ENCODE measurements at regions not wholly inside any gene's neighbourhood (a gene's known extent, or its start where the extent isn't known, plus 50 kb on each side); places are given as distances from the start of the nearest gene placed in this dataset.

DNA sequence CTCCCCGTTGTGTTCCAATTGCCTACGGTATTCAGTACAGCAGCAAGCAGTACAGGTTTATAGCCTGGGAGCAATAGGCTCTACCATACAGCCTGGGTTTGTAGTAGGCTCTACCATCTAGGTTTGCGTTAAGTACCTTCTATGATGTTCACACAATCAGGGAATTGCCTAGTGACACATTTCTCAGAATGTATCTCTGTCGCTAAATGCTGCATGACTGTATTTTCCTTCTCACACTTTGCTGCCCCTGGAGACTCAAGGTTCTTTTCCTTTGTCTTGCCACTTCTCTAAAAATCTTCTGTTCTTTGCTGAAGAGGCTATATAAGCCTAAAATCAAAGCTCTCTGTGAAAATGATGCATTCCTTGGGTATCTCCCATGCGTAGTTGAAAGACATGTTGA is 241.9 kb downstream of the CD83 start:
- WGBS (ENCODE audit: low lambda C conversion rate), result 53% methylated on average over 5 of the region's 5 CpGs
- Histone ChIP-seq H3K79me2 (ENCODE audit: insufficient read depth) (no peaks in the 10 kb centered on the region), H3K27ac (ENCODE audit: low read depth in 2 of 2, low read length in 1 of 2) (no peak overlapping the region), H3K4me2 (no peak overlapping the region), H3K9ac (no peak overlapping the region), H3K9me3 (no peaks in the 10 kb centered on the region), H2AFZ (ENCODE audit: low read depth) (no peak overlapping the region), H3K4me1 (ENCODE audit: control insufficient read depth in 1 of 2, insufficient read depth in 2 of 2, low read depth in 1 of 2, low read length in 1 of 2) (no peaks in the 10 kb centered on the region), H4K20me1 (ENCODE audit: insufficient read depth) (no peaks in the 10 kb centered on the region), H3K4me3 (ENCODE audit: low read depth in 2 of 2, low read length in 1 of 2) (no peak overlapping the region), H3K36me3 (replicated peaks in 1 of 2; ENCODE audit: control insufficient read depth in 1 of 2, insufficient read depth in 2 of 2, low read length in 1 of 2) (no peaks in the 10 kb centered on the region), H3K9me2 (no peaks in the 10 kb centered on the region), H3K27me3 (ENCODE audit: insufficient read depth) (no peaks in the 10 kb centered on the region), H3F3A (replicated peaks; ENCODE audit: insufficient read depth) (no peaks in the 10 kb centered on the region)
- CTCF ChIA-PET, result no interaction called here
- no peak for TF ChIP-seq JUND (IDR thresholded peaks at IDR 0.05)
- TF ChIP-seq NRF1 (IDR thresholded peaks at IDR 0.05; ENCODE audit: low read depth, low read length), result no peak
- POLR2A ChIA-PET, result no interaction called here
- DNase-seq, result no peak

GRCh38 chr6:14360565-14360964 is 243.0 kb downstream of the CD83 start:
- Histone ChIP-seq H3K9ac (no peak overlapping the region), H2AFZ (ENCODE audit: low read depth) (no peak overlapping the region)
- CTCF ChIA-PET, result no interaction called here

DNA sequence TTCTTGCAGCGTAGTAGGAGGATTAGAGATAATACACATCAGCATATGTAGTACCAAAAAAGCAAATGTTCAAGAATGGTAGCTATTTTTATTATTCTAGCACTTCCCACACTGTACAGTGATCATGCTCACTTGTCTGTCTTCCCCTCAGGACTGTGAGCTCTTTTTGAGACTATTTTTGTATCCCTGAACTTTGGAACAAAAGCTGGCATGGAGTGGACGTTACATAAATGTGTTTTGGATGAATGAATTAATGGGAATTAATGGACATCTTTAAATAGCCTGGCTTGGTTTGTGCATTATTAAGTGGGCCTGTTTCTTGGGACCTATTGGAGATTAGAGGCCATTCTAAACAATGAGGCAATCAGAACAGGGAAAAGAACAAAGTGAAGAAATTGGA is 243.7 kb downstream of the CD83 start:
- Histone ChIP-seq H3K79me2 (ENCODE audit: insufficient read depth) (no peaks in the 10 kb centered on the region), H4K20me1 (ENCODE audit: insufficient read depth) (no peaks in the 10 kb centered on the region), H3F3A (replicated peaks; ENCODE audit: insufficient read depth) (no peaks in the 10 kb centered on the region), H3K4me2 (no peak overlapping the region), H2AFZ (ENCODE audit: low read depth) (no peak overlapping the region), H3K9me2 (no peaks in the 10 kb centered on the region), H3K4me3 (ENCODE audit: low read depth in 2 of 2, low read length in 1 of 2) (no peak overlapping the region), H3K4me1 (ENCODE audit: control insufficient read depth in 1 of 2, insufficient read depth in 2 of 2, low read depth in 1 of 2, low read length in 1 of 2) (no peaks in the 10 kb centered on the region), H3K36me3 (replicated peaks in 1 of 2; ENCODE audit: control insufficient read depth in 1 of 2, insufficient read depth in 2 of 2, low read length in 1 of 2) (no peaks in the 10 kb centered on the region), H3K27me3 (ENCODE audit: insufficient read depth) (no peaks in the 10 kb centered on the region), H3K9me3 (no peaks in the 10 kb centered on the region), H3K9ac (no peak overlapping the region), H3K27ac (ENCODE audit: low read depth in 2 of 2, low read length in 1 of 2) (no peak overlapping the region)
- WGBS (ENCODE audit: low lambda C conversion rate), result 12% methylated on average over 2 of the region's 2 CpGs
- POLR2A ChIA-PET, result no interaction called here
- DNase-seq, result no peak
- CTCF ChIA-PET, result no interaction called here
- no peak for TF ChIP-seq USF1 (IDR thresholded peaks at IDR 0.05; ENCODE audit: borderline replicate concordance, low read depth)
- TF ChIP-seq, protein P1, sequence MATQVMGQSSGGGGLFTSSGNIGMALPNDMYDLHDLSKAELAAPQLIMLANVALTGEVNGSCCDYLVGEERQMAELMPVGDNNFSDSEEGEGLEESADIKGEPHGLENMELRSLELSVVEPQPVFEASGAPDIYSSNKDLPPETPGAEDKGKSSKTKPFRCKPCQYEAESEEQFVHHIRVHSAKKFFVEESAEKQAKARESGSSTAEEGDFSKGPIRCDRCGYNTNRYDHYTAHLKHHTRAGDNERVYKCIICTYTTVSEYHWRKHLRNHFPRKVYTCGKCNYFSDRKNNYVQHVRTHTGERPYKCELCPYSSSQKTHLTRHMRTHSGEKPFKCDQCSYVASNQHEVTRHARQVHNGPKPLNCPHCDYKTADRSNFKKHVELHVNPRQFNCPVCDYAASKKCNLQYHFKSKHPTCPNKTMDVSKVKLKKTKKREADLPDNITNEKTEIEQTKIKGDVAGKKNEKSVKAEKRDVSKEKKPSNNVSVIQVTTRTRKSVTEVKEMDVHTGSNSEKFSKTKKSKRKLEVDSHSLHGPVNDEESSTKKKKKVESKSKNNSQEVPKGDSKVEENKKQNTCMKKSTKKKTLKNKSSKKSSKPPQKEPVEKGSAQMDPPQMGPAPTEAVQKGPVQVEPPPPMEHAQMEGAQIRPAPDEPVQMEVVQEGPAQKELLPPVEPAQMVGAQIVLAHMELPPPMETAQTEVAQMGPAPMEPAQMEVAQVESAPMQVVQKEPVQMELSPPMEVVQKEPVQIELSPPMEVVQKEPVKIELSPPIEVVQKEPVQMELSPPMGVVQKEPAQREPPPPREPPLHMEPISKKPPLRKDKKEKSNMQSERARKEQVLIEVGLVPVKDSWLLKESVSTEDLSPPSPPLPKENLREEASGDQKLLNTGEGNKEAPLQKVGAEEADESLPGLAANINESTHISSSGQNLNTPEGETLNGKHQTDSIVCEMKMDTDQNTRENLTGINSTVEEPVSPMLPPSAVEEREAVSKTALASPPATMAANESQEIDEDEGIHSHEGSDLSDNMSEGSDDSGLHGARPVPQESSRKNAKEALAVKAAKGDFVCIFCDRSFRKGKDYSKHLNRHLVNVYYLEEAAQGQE (IDR thresholded peaks at IDR 0.05; ENCODE audit: low read depth, low read length), result no peak
- no peak for TF ChIP-seq YY1 (IDR thresholded peaks at IDR 0.05; ENCODE audit: low read depth)
- no peak for TF ChIP-seq TCF12 (IDR thresholded peaks at IDR 0.05)
- no peak for TF ChIP-seq MEF2A (IDR thresholded peaks at IDR 0.05; ENCODE audit: borderline replicate concordance, low read depth)
- TF ChIP-seq USF2 (IDR thresholded peaks at IDR 0.05; ENCODE audit: borderline replicate concordance, low read depth, low read length), result no peak
- TF ChIP-seq, protein P2, sequence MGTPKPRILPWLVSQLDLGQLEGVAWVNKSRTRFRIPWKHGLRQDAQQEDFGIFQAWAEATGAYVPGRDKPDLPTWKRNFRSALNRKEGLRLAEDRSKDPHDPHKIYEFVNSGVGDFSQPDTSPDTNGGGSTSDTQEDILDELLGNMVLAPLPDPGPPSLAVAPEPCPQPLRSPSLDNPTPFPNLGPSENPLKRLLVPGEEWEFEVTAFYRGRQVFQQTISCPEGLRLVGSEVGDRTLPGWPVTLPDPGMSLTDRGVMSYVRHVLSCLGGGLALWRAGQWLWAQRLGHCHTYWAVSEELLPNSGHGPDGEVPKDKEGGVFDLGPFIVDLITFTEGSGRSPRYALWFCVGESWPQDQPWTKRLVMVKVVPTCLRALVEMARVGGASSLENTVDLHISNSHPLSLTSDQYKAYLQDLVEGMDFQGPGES (IDR thresholded peaks at IDR 0.05; ENCODE audit: low read depth, low read length), result no peak
- TF ChIP-seq RXRA (IDR thresholded peaks at IDR 0.05; ENCODE audit: borderline replicate concordance, low read depth), result no peak
- TF ChIP-seq CHD2 (IDR thresholded peaks at IDR 0.05; ENCODE audit: low read length, partially characterized antibody), result no peak
- no peak for TF ChIP-seq FOXJ3 (CRISPR knock-in tag; IDR thresholded peaks at IDR 0.05)
- no peak for TF ChIP-seq RAD21 (IDR thresholded peaks at IDR 0.05; ENCODE audit: low read length)

More at GRCh38 chr6:14360565-14360964, 243.0 kb downstream of the CD83 start:
- POLR2A ChIA-PET, result no interaction called here
- no peaks in the 10 kb centered on the region for H3K36me3 ChIP-seq (replicated peaks in 1 of 2; ENCODE audit: control insufficient read depth in 1 of 2, insufficient read depth in 2 of 2, low read length in 1 of 2)
- TF ChIP-seq SIN3A (IDR thresholded peaks at IDR 0.05; ENCODE audit: borderline replicate concordance, low read depth, low read length), result no peak
- no peak for TF ChIP-seq NRF1 (IDR thresholded peaks at IDR 0.05; ENCODE audit: low read depth, low read length)
- TF ChIP-seq, protein P2 (IDR thresholded peaks at IDR 0.05; ENCODE audit: low read depth, low read length), result no peak
- TF ChIP-seq MXI1 (IDR thresholded peaks at IDR 0.05; ENCODE audit: low read depth, low read length), result no peak
- TF ChIP-seq YY1 (IDR thresholded peaks at IDR 0.05; ENCODE audit: low read depth), result no peak
- no peak for TF ChIP-seq ELF1 (IDR thresholded peaks at IDR 0.05)
- TF ChIP-seq RXRA (IDR thresholded peaks at IDR 0.05; ENCODE audit: borderline replicate concordance, low read depth), result no peak
- no peak overlapping the region for H3K4me3 ChIP-seq (ENCODE audit: low read depth in 2 of 2, low read length in 1 of 2)
- H3F3A ChIP-seq (replicated peaks; ENCODE audit: insufficient read depth), result no peaks in the 10 kb centered on the region
- H3K9me2 ChIP-seq, result no peaks in the 10 kb centered on the region
- H3K9me3 ChIP-seq, result no peaks in the 10 kb centered on the region
- no peaks in the 10 kb centered on the region for H3K79me2 ChIP-seq (ENCODE audit: insufficient read depth)
- no peak for DNase-seq
- H3K4me1 ChIP-seq (ENCODE audit: control insufficient read depth in 1 of 2, insufficient read depth in 2 of 2, low read depth in 1 of 2, low read length in 1 of 2), result no peaks in the 10 kb centered on the region
- no peak overlapping the region for H3K4me2 ChIP-seq
- H3K27ac ChIP-seq (ENCODE audit: low read depth in 2 of 2, low read length in 1 of 2), result no peak overlapping the region
- WGBS (ENCODE audit: low lambda C conversion rate), result 45% methylated on average over 7 of the region's 7 CpGs
- no peaks in the 10 kb centered on the region for H4K20me1 ChIP-seq (ENCODE audit: insufficient read depth)
- H3K27me3 ChIP-seq (ENCODE audit: insufficient read depth), result no peaks in the 10 kb centered on the region

All from SK-N-SH (cell line).